ENCODE measurements at regions not wholly inside any gene's neighbourhood (a gene's known extent, or its start where the extent isn't known, plus 50 kb on each side); places are given as distances from the start of the nearest gene placed in this dataset.

- TF ChIP-seq EP300 (conservative IDR thresholded peaks at IDR 0.05; ENCODE audit: poor library complexity, severe bottlenecking) (no peak), CTCF (IDR thresholded peaks at IDR 0.05; ENCODE audit: poor library complexity, severe bottlenecking) (no peak), TAF1 (IDR thresholded peaks at IDR 0.05; ENCODE audit: low read depth) (no peak), POLR2AphosphoS5 (IDR thresholded peaks at IDR 0.05) (no peak)
Measured at GRCh38 chr14:51431741-51432140, 191.7 kb downstream of the TMX1 start.
